ENCODE measurements at regions not wholly inside any gene's neighbourhood (a gene's known extent, or its start where the extent isn't known, plus 50 kb on each side); places are given as distances from the start of the nearest gene placed in this dataset.

GRCh38 chr18:75945265-75945933 is 517.9 kb upstream of the SMIM21 start:
- TF ChIP-seq CTCF (IDR thresholded peaks at IDR 0.05; ENCODE audit: low read depth, low read length): no peak
- no peaks in the 10 kb centered on the region for H3K36me3 ChIP-seq
- no peak overlapping the region for H3K4me3 ChIP-seq (ENCODE audit: low read depth, low read length)

GRCh38 chr18:75937306-75937705 is 509.8 kb upstream of the SMIM21 start:
- DNase-seq: no peak
- H3K36me3 ChIP-seq: no peaks in the 10 kb centered on the region
- no peaks in the 10 kb centered on the region for H3K27me3 ChIP-seq
- H3K4me1 ChIP-seq: no peaks in the 10 kb centered on the region
- H3K4me3 ChIP-seq (ENCODE audit: low read depth, low read length): no peak overlapping the region
- no peak for TF ChIP-seq CTCF (IDR thresholded peaks at IDR 0.05; ENCODE audit: low read depth, low read length)
- no peaks in the 10 kb centered on the region for H3K9me3 ChIP-seq

More at GRCh38 chr18:75945265-75945933, 517.9 kb upstream of the SMIM21 start:
- Histone ChIP-seq H3K27me3 (no peaks in the 10 kb centered on the region), H3K9me3 (no peaks in the 10 kb centered on the region), H3K4me1 (no peaks in the 10 kb centered on the region)
- DNase-seq: no peak

GRCh38 chr18:75936862-75937261 is 509.4 kb upstream of the SMIM21 start:
- Histone ChIP-seq H3K4me3 (ENCODE audit: low read depth, low read length) (no peak overlapping the region), H3K9me3 (no peaks in the 10 kb centered on the region), H3K36me3 (no peaks in the 10 kb centered on the region), H3K4me1 (no peaks in the 10 kb centered on the region), H3K27me3 (no peaks in the 10 kb centered on the region)
- no peak for DNase-seq
- no peak for TF ChIP-seq CTCF (IDR thresholded peaks at IDR 0.05; ENCODE audit: low read depth, low read length)

- TF ChIP-seq CTCF (IDR thresholded peaks at IDR 0.05; ENCODE audit: low read depth, low read length): no peak
- Histone ChIP-seq H3K4me1 (no peaks in the 10 kb centered on the region), H3K36me3 (no peaks in the 10 kb centered on the region), H3K9me3 (no peaks in the 10 kb centered on the region), H3K27me3 (no peaks in the 10 kb centered on the region), H3K4me3 (ENCODE audit: low read depth, low read length) (no peak overlapping the region)
- no peak for DNase-seq
Observed at GRCh38 chr18:75931079-75931478, 503.6 kb upstream of the SMIM21 start.

GRCh38 chr18:75928706-75929105 is 501.2 kb upstream of the SMIM21 start:
- no peak for TF ChIP-seq CTCF (IDR thresholded peaks at IDR 0.05; ENCODE audit: low read depth, low read length)
- DNase-seq: no peak
- Histone ChIP-seq H3K36me3 (no peaks in the 10 kb centered on the region), H3K27me3 (no peaks in the 10 kb centered on the region), H3K4me3 (ENCODE audit: low read depth, low read length) (no peak overlapping the region), H3K9me3 (no peaks in the 10 kb centered on the region), H3K4me1 (no peaks in the 10 kb centered on the region)

- Histone ChIP-seq H3K4me3 (ENCODE audit: low read depth, low read length) (no peak overlapping the region), H3K27me3 (no peaks in the 10 kb centered on the region), H3K9me3 (no peaks in the 10 kb centered on the region), H3K36me3 (no peaks in the 10 kb centered on the region), H3K4me1 (no peaks in the 10 kb centered on the region)
- no peak for TF ChIP-seq CTCF (IDR thresholded peaks at IDR 0.05; ENCODE audit: low read depth, low read length)
- no peak for DNase-seq
Observed at GRCh38 chr18:75927791-75928190, 500.3 kb upstream of the SMIM21 start.

Measured in BE2C (cell line).